GM19351 (cell line): ENCODE measurements at regions not wholly inside any gene's neighbourhood (a gene's known extent, or its start where the extent isn't known, plus 50 kb on each side); places are given as distances from the start of the nearest gene placed in this dataset.

Experiments
- ATAC-seq: cut with Tn5 transposase; IDR thresholded peaks from one replicate; pipeline ENCODE4 v1.9.1; 2021; ENCODE audit warnings: mild to moderate bottlenecking, moderate library complexity; ENCODE audit not compliant: unreplicated experiment

- no peak for ATAC-seq
Observed at GRCh38 chr1:30304080-30304479, 419.3 kb downstream of the MATN1 start.

- ATAC-seq = no peak
Observed at GRCh38 chr1:30303387-30303786, 420.0 kb downstream of the MATN1 start.

GRCh38 chr1:30302858-30303257 is 420.5 kb downstream of the MATN1 start:
- no peak for ATAC-seq

- ATAC-seq = no peak
Observed at GRCh38 chr1:30300669-30301068, 422.7 kb downstream of the MATN1 start.

- ATAC-seq = no peak
Observed at GRCh38 chr1:30299393-30299792, 424.0 kb downstream of the MATN1 start.

- no peak for ATAC-seq
Observed at GRCh38 chr1:30295674-30296073, 427.7 kb downstream of the MATN1 start.

- no peak for ATAC-seq
Observed at GRCh38 chr1:30295266-30295665, 428.1 kb downstream of the MATN1 start.

- no peak for ATAC-seq
Observed at GRCh38 chr1:30294508-30294907, 428.9 kb downstream of the MATN1 start.

- ATAC-seq = no peak
Observed at GRCh38 chr1:30292451-30292850, 430.9 kb downstream of the MATN1 start.

GRCh38 chr1:30291526-30291925 is 431.9 kb downstream of the MATN1 start:
- no peak for ATAC-seq

GRCh38 chr1:30290581-30290980 is 432.8 kb downstream of the MATN1 start:
- ATAC-seq = no peak

GRCh38 chr1:30287976-30288375 is 435.4 kb downstream of the MATN1 start:
- ATAC-seq = no peak

GRCh38 chr1:30286988-30287839 is 436.2 kb downstream of the MATN1 start:
- no peak for ATAC-seq

GRCh38 chr1:30286241-30286987 is 437.0 kb downstream of the MATN1 start:
- ATAC-seq = no peak

GRCh38 chr1:30285501-30285932 is 437.9 kb downstream of the MATN1 start:
- ATAC-seq = no peak

- no peak for ATAC-seq
Observed at GRCh38 chr1:30284728-30285475, 438.5 kb downstream of the MATN1 start.

GRCh38 chr1:30284226-30284625 is 439.2 kb downstream of the MATN1 start:
- ATAC-seq = no peak

- ATAC-seq = no peak
Observed at GRCh38 chr1:30283199-30283962, 440.0 kb downstream of the MATN1 start.

GRCh38 chr1:30280572-30280971 is 442.8 kb downstream of the MATN1 start:
- ATAC-seq = no peak

GRCh38 chr1:30277911-30278310 is 445.5 kb downstream of the MATN1 start:
- ATAC-seq = no peak

- ATAC-seq = no peak
Observed at GRCh38 chr1:30277415-30277814, 446.0 kb downstream of the MATN1 start.
